ENCODE measurements at regions not wholly inside any gene's neighbourhood (a gene's known extent, or its start where the extent isn't known, plus 50 kb on each side); places are given as distances from the start of the nearest gene placed in this dataset.
A peak's percentile ranks its signal among the peaks of the same experiment; 100 is the strongest.

- Histone ChIP-seq H3K36me3 (ENCODE audit: control insufficient read depth, insufficient read depth, low read length) (no peaks in the 10 kb centered on the region), H3K14ac (replicated peaks; ENCODE audit: low read depth, low read length) (no peak overlapping the region), H2AK9ac (replicated peaks; ENCODE audit: low read depth, low read length, poor library complexity) (no peak overlapping the region), H2BK20ac (ENCODE audit: low read depth, low read length) (no peak overlapping the region), H3K9me1 (ENCODE audit: insufficient read depth, low read length) (no peaks in the 10 kb centered on the region), H2AFZ (replicated peaks; ENCODE audit: low read length, poor library complexity) (no peak overlapping the region), H3K4ac (ENCODE audit: low read depth, low read length) (no peak overlapping the region), H3K27me3 (ENCODE audit: control insufficient read depth, insufficient read depth, low read length) (no peaks in the 10 kb centered on the region), H3K4me1 (ENCODE audit: control insufficient read depth, insufficient read depth, low read length) (peaks cover 6% of the 10 kb centered on the region), H3K4me2 (ENCODE audit: low read depth, low read length) (no peak overlapping the region), H3K18ac (ENCODE audit: low read depth, low read length) (no peak overlapping the region), H3K27ac (ENCODE audit: insufficient read depth, low read length) (no peak overlapping the region), H3K4me3 (ENCODE audit: insufficient read depth, low read depth, low read length) (no peak overlapping the region), H2BK5ac (ENCODE audit: low read depth, low read length, poor library complexity, severe bottlenecking) (no peak overlapping the region), H2BK120ac (ENCODE audit: low read depth, low read length) (no peak overlapping the region), H2BK15ac (ENCODE audit: low read depth, low read length) (no peak overlapping the region), H3K23ac (ENCODE audit: low read depth, low read length) (no peak overlapping the region), H4K91ac (ENCODE audit: insufficient read depth, low read depth, low read length) (no peak overlapping the region), H4K8ac (ENCODE audit: low read depth in 2 of 2, low read length in 2 of 2) (no peak overlapping the region), H4K20me1 (ENCODE audit: insufficient read depth, low read length) (no peaks in the 10 kb centered on the region), H3K79me1 (ENCODE audit: low read depth in 1 of 2, low read length in 2 of 2) (no peaks in the 10 kb centered on the region), H4K5ac (ENCODE audit: low read depth, low read length) (no peak overlapping the region), H3K9ac (ENCODE audit: low read depth, low read length) (no peak overlapping the region), H3K56ac (ENCODE audit: extremely low read depth, insufficient read depth, low read length) (no peak overlapping the region), H3K9me3 (ENCODE audit: control insufficient read depth, insufficient read depth, low read length) (no peaks in the 10 kb centered on the region; the same call in 1 of the 2 replicates), H2AK5ac (ENCODE audit: low read depth, low read length) (no peak overlapping the region)
- no TSS peak for BruUV-seq (replicated peaks)
- WGBS, 2 experiments (ENCODE audit: extremely low coverage in 2 of 2, insufficient read length in 1 of 2): 80% methylated on average over 1 of the region's 3 CpGs; no CpG with 5 or more reads in 1 of the 2 experiments
- DNase-seq: peak; percentile 31
- intact Hi-C loops (cut with micrococcal nuclease) (loop anchor here (10.0 kb wide), 1 partner anchor 276 kb away; no protein-coding TSS in a partner anchor), dilution Hi-C loops (cut with HindIII; ENCODE audit: low sequenced_read_pairs, unreplicated experiment) (no loop called here), in situ Hi-C loops (cut with MboI; ENCODE audit: low sequenced_read_pairs) (no loop called here)
- no peak for ATAC-seq (ENCODE audit: low read depth)
- ChIA-PET CTCF (interaction anchor here (0.9 to 1.0 kb wide), 2 partner anchors 23 to 85 kb away, joined by 3 read pairs; no protein-coding TSS in a partner anchor), POLR2A (ENCODE audit: unreplicated experiment) (no interaction called here)
- TF ChIP-seq CHD1 (IDR thresholded peaks at IDR 0.05; ENCODE audit: low read depth, low read length): no peak
- TF ChIP-seq CTCF (conservative IDR thresholded peaks at IDR 0.05; ENCODE audit: low read depth, low read length): no peak
- no peak for TF ChIP-seq RAD21 (IDR thresholded peaks at IDR 0.05; ENCODE audit: low read length)
- TF ChIP-seq BHLHE40 (IDR thresholded peaks at IDR 0.05; ENCODE audit: low read depth, low read length): no peak
- TF ChIP-seq ELK1 (IDR thresholded peaks at IDR 0.05; ENCODE audit: borderline replicate concordance, low read depth, low read length): no peak
- no peak for TF ChIP-seq RFX5 (IDR thresholded peaks at IDR 0.05; ENCODE audit: low read depth, low read length)
These were observed 586.8 kb upstream of the JAG1 start for GRCh38 chr20:11260611-11261010.
